ENCODE measurements at regions not wholly inside any gene's neighbourhood (a gene's known extent, or its start where the extent isn't known, plus 50 kb on each side); places are given as distances from the start of the nearest gene placed in this dataset.

DNA sequence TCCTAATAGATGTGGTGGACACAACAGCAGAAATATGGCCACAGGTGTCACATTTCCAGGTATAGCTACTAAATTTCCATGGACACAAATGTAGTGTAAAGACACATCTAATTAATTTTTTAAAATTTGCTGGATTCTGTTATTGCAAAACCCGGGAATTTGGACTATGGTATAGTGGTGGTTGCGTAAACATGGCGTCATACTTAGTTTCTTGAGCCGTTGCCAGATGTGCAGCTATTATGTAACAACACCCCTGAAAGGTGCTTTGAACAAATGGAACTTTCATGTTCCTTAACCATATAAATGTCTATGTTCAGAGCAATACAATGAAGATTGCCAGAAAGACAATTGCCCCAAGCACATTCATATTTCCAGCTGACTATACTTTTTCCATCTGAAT, 85.9 kb downstream of the HRH4 start:
- no peak for TF ChIP-seq ZFP3 (CRISPR knock-in tag; IDR thresholded peaks at IDR 0.05)
- TF ChIP-seq ZFP30 (CRISPR knock-in tag; IDR thresholded peaks at IDR 0.05) = no peak
- TF ChIP-seq TCF4 (CRISPR knock-in tag; IDR thresholded peaks at IDR 0.05; ENCODE audit: borderline replicate concordance) = no peak
- TF ChIP-seq OSR1 (CRISPR knock-in tag; IDR thresholded peaks at IDR 0.05) = no peak
- TF ChIP-seq ARNTL (CRISPR knock-in tag; IDR thresholded peaks at IDR 0.05; ENCODE audit: borderline replicate concordance, low read depth) = no peak
- TF ChIP-seq, protein P1, sequence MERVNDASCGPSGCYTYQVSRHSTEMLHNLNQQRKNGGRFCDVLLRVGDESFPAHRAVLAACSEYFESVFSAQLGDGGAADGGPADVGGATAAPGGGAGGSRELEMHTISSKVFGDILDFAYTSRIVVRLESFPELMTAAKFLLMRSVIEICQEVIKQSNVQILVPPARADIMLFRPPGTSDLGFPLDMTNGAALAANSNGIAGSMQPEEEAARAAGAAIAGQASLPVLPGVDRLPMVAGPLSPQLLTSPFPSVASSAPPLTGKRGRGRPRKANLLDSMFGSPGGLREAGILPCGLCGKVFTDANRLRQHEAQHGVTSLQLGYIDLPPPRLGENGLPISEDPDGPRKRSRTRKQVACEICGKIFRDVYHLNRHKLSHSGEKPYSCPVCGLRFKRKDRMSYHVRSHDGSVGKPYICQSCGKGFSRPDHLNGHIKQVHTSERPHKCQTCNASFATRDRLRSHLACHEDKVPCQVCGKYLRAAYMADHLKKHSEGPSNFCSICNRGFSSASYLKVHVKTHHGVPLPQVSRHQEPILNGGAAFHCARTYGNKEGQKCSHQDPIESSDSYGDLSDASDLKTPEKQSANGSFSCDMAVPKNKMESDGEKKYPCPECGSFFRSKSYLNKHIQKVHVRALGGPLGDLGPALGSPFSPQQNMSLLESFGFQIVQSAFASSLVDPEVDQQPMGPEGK (CRISPR knock-in tag; IDR thresholded peaks at IDR 0.05; ENCODE audit: borderline replicate concordance) = no peak
- TF ChIP-seq, protein P2, sequence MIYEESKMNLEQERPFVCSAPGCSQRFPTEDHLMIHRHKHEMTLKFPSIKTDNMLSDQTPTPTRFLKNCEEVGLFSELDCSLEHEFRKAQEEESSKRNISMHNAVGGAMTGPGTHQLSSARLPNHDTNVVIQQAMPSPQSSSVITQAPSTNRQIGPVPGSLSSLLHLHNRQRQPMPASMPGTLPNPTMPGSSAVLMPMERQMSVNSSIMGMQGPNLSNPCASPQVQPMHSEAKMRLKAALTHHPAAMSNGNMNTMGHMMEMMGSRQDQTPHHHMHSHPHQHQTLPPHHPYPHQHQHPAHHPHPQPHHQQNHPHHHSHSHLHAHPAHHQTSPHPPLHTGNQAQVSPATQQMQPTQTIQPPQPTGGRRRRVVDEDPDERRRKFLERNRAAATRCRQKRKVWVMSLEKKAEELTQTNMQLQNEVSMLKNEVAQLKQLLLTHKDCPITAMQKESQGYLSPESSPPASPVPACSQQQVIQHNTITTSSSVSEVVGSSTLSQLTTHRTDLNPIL (CRISPR knock-in tag; IDR thresholded peaks at IDR 0.05; ENCODE audit: low read depth) = no peak
- no peak for TF ChIP-seq GLIS3 (CRISPR knock-in tag; IDR thresholded peaks at IDR 0.05)

All from SK-N-SH treated with all-trans-retinoic acid at 6 μM for 48 hours (cell line).